Neuronal stem cell (in vitro differentiated cells): ENCODE measurements at regions not wholly inside any gene's neighbourhood (a gene's known extent, or its start where the extent isn't known, plus 50 kb on each side); places are given as distances from the start of the nearest gene placed in this dataset.

Experiments
- DNase-seq: peaks from one replicate; pipeline ENCODE4 v3.0.0-alpha.2; 2013; ENCODE audit warnings: low spot score
- H2AFZ ChIP-seq: one replicate; pipeline ENCODE4 v1.6.1; 2013; ENCODE audit warnings: mild to moderate bottlenecking, low read length, inconsistent platforms
- H2AK5ac ChIP-seq: 2 replicates; pipeline ENCODE4 v1.6.1; 2013; ENCODE audit warnings: low read depth, mild to moderate bottlenecking, inconsistent platforms, low read length, moderate library complexity, mixed read lengths
- H2BK120ac ChIP-seq: 2 replicates; pipeline ENCODE4 v1.6.1; 2013; ENCODE audit warnings: low read depth, mild to moderate bottlenecking, inconsistent platforms, low read length, moderate library complexity, mixed read lengths
- H2BK12ac ChIP-seq: one replicate; pipeline ENCODE4 v1.6.1; 2013; ENCODE audit warnings: low read length, inconsistent platforms
- H2BK15ac ChIP-seq: 2 replicates; pipeline ENCODE4 v1.6.1; 2013; ENCODE audit warnings: mild to moderate bottlenecking, low read length, inconsistent platforms, mixed read lengths
- H2BK5ac ChIP-seq: one replicate; pipeline ENCODE4 v1.6.1; 2013; ENCODE audit warnings: inconsistent platforms, mild to moderate bottlenecking, low read length, moderate library complexity
- H3K14ac ChIP-seq: one replicate; pipeline ENCODE4 v1.6.1; 2013; ENCODE audit warnings: low read length, inconsistent platforms
- H3K18ac ChIP-seq: 2 replicates; pipeline ENCODE4 v1.6.1; 2013; ENCODE audit warnings: low read length, inconsistent platforms
- H3K23ac ChIP-seq: 2 replicates; pipeline ENCODE4 v1.6.1; 2013; ENCODE audit warnings: low read depth, mild to moderate bottlenecking, mixed read lengths, low read length, inconsistent platforms; ENCODE audit not compliant: poor library complexity
- H3K27ac ChIP-seq: replicated peaks from 3 replicates; pipeline ENCODE4 v1.5.1; 2013; ENCODE audit warnings: low read length, inconsistent platforms
- H3K27me3 ChIP-seq, 3 experiments: 2 replicates each; pipeline ENCODE4 v1.6.1; 2013; ENCODE audit warnings: low read length in 3 of 3, mild to moderate bottlenecking in 2 of 3, inconsistent platforms in 1 of 3, low read depth in 1 of 3, mixed read lengths in 1 of 3, moderate library complexity in 1 of 3; ENCODE audit not compliant: control insufficient read depth in 3 of 3, insufficient read depth in 3 of 3
- H3K36me3 ChIP-seq, 2 donors: replicated peaks in 1 of 2; 2 replicates each; pipeline ENCODE4 v1.6.1; 2013; ENCODE audit warnings: low read length in 2 of 2; ENCODE audit not compliant: control insufficient read depth in 2 of 2, insufficient read depth in 2 of 2
- H3K4ac ChIP-seq: 2 replicates; pipeline ENCODE4 v1.6.1; 2013; ENCODE audit warnings: inconsistent platforms, mild to moderate bottlenecking, low read length, moderate library complexity
- H3K4me1 ChIP-seq, 2 donors: 1 replicate in 1 of 2; 2 replicates in 1 of 2; pipeline ENCODE4 v1.6.1; 2013; ENCODE audit warnings: low read length in 2 of 2, low read depth in 1 of 2; ENCODE audit not compliant: control insufficient read depth in 2 of 2, insufficient read depth in 1 of 2
- H3K4me2 ChIP-seq: one replicate; pipeline ENCODE4 v1.6.1; 2013; ENCODE audit warnings: mild to moderate bottlenecking, low read length, inconsistent platforms; ENCODE audit not compliant: insufficient read depth, poor library complexity, severe bottlenecking
- H3K4me3 ChIP-seq, 2 donors: 2 replicates each; pipeline ENCODE4 v1.5.1; 2013; ENCODE audit warnings: low read length in 2 of 2, mild to moderate bottlenecking in 2 of 2, inconsistent platforms in 1 of 2, moderate library complexity in 1 of 2
- H3K79me1 ChIP-seq: one replicate; pipeline ENCODE4 v1.6.1; 2013; ENCODE audit warnings: low read depth, mild to moderate bottlenecking, inconsistent platforms, low read length, moderate library complexity
- H3K9ac ChIP-seq: one replicate; pipeline ENCODE4 v1.6.1; 2013; ENCODE audit warnings: mild to moderate bottlenecking, low read depth, low read length, inconsistent platforms; ENCODE audit not compliant: poor library complexity
- H3K9me3 ChIP-seq, 2 donors: replicated peaks in 1 of 2; 2 replicates each; pipeline versions ENCODE3 to v1.6.1; 2013; ENCODE audit warnings: low read length in 2 of 2, mild to moderate bottlenecking in 2 of 2, inconsistent platforms in 1 of 2, low read depth in 1 of 2, mixed read lengths in 1 of 2, moderate library complexity in 1 of 2; ENCODE audit not compliant: control insufficient read depth in 2 of 2, insufficient read depth in 1 of 2
- H4K8ac ChIP-seq: one replicate; pipeline ENCODE4 v1.6.1; 2013; ENCODE audit warnings: low read depth, mild to moderate bottlenecking, inconsistent platforms, low read length, moderate library complexity
- H4K91ac ChIP-seq: one replicate; pipeline ENCODE4 v1.6.1; 2013; ENCODE audit warnings: low read length, low read depth, mild to moderate bottlenecking, inconsistent platforms; ENCODE audit not compliant: poor library complexity
- WGBS, 2 donors: extraction: QIAGEN DNeasy Blood & Tissue Kit; methylation state at CpG; one replicate each; pipeline ENCODE4 v1.1.7; 2013; ENCODE audit warnings: missing lambda C conversion rate in 2 of 2, mixed read lengths in 1 of 2; ENCODE audit not compliant: insufficient read length in 2 of 2, insufficient replicate concordance in 1 of 2; ENCODE audit errors: extremely low coverage in 2 of 2; 5-methylcytosine and 5-hydroxymethylcytosine counted together

- DNase-seq = no peak
- H4K91ac ChIP-seq = no peak overlapping the region
- H3K9me3 ChIP-seq = no peaks in the 10 kb centered on the region
- H4K8ac ChIP-seq = no peak overlapping the region
- no peaks in the 10 kb centered on the region for H3K36me3 ChIP-seq
- H3K9ac ChIP-seq = no peak overlapping the region
- no peak overlapping the region for H3K18ac ChIP-seq
- no peaks in the 10 kb centered on the region for H3K4me1 ChIP-seq
- H3K27me3 ChIP-seq = no peaks in the 10 kb centered on the region
- H2BK5ac ChIP-seq = no peak overlapping the region
- H3K4ac ChIP-seq = no peak overlapping the region
- no peak overlapping the region for H3K4me3 ChIP-seq
- H2BK120ac ChIP-seq = no peak overlapping the region
- no peak overlapping the region for H2AFZ ChIP-seq
- no CpG with 5 or more reads among the region's 2 CpGs for WGBS, 2 donors
- H2BK12ac ChIP-seq = no peak overlapping the region
- no peak overlapping the region for H3K27ac ChIP-seq
- no peak overlapping the region for H3K23ac ChIP-seq
- no peak overlapping the region for H2BK15ac ChIP-seq
- H3K79me1 ChIP-seq = no peaks in the 10 kb centered on the region
- H2AK5ac ChIP-seq = no peak overlapping the region
- no peak overlapping the region for H3K14ac ChIP-seq
- no peak overlapping the region for H3K4me2 ChIP-seq
These were observed 477.2 kb downstream of the ZEB2 start for GRCh38 chr2:144042751-144043150.

- no CpG with 5 or more reads among the region's 1 CpG for WGBS, 2 donors
- Histone ChIP-seq H3K27ac (no peak overlapping the region), H2AK5ac (no peak overlapping the region), H2AFZ (no peak overlapping the region), H3K4me1 (no peaks in the 10 kb centered on the region), H3K36me3 (no peaks in the 10 kb centered on the region), H3K4me3 (no peak overlapping the region), H3K18ac (no peak overlapping the region), H2BK120ac (no peak overlapping the region), H3K9ac (no peak overlapping the region), H4K8ac (no peak overlapping the region), H2BK15ac (no peak overlapping the region), H2BK5ac (no peak overlapping the region), H3K4ac (no peak overlapping the region), H4K91ac (no peak overlapping the region), H3K4me2 (no peak overlapping the region), H2BK12ac (no peak overlapping the region), H3K14ac (no peak overlapping the region), H3K9me3 (no peaks in the 10 kb centered on the region), H3K23ac (no peak overlapping the region), H3K79me1 (no peaks in the 10 kb centered on the region), H3K27me3 (no peaks in the 10 kb centered on the region)
- no peak for DNase-seq
These were observed 478.3 kb downstream of the ZEB2 start for GRCh38 chr2:144041612-144042011.

- no peak overlapping the region for H2BK12ac ChIP-seq
- no peak overlapping the region for H2AK5ac ChIP-seq
- H3K4me1 ChIP-seq = no peaks in the 10 kb centered on the region
- H3K9me3 ChIP-seq = no peaks in the 10 kb centered on the region
- H3K4me2 ChIP-seq = no peak overlapping the region
- H3K36me3 ChIP-seq = no peaks in the 10 kb centered on the region
- no peak overlapping the region for H2BK15ac ChIP-seq
- no peak overlapping the region for H3K14ac ChIP-seq
- H2BK5ac ChIP-seq = no peak overlapping the region
- no peak overlapping the region for H2AFZ ChIP-seq
- no peak overlapping the region for H3K4ac ChIP-seq
- H3K79me1 ChIP-seq = no peaks in the 10 kb centered on the region
- WGBS, 2 donors = no CpG with 5 or more reads among the region's 2 CpGs
- H3K27me3 ChIP-seq = no peaks in the 10 kb centered on the region
- no peak overlapping the region for H3K23ac ChIP-seq
- H3K18ac ChIP-seq = no peak overlapping the region
- H4K8ac ChIP-seq = no peak overlapping the region
- DNase-seq = no peak
- no peak overlapping the region for H3K4me3 ChIP-seq
- no peak overlapping the region for H4K91ac ChIP-seq
- no peak overlapping the region for H2BK120ac ChIP-seq
- H3K27ac ChIP-seq = no peak overlapping the region
- no peak overlapping the region for H3K9ac ChIP-seq
These were observed 479.1 kb downstream of the ZEB2 start for GRCh38 chr2:144040834-144041233.

DNA sequence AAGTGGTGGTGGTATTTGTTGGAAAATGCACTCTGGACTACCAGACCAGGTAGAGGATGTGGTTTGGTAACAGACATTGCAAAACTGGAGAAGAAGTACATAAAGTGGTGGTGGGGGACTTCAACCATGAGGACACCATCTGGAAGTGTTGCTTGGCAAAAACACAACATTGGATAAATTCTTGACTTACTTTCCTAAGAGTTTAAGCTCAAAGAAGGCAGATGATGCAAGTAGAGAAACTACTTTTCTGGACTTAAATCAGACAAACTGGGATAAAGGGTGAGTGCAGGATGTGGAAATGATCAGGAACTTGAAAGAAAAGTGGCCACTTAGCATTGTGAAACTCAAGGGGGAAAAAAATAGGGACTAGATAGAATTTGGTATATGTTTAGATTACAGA lies 487.4 kb downstream of the ZEB2 start:
- H3K27ac ChIP-seq = no peak overlapping the region
- no peak overlapping the region for H3K4ac ChIP-seq
- H3K18ac ChIP-seq = no peak overlapping the region
- no peak overlapping the region for H3K23ac ChIP-seq
- no peak overlapping the region for H3K9ac ChIP-seq
- no peak overlapping the region for H4K91ac ChIP-seq
- H2BK12ac ChIP-seq = no peak overlapping the region
- no peaks in the 10 kb centered on the region for H3K4me1 ChIP-seq
- H3K14ac ChIP-seq = no peak overlapping the region
- H3K4me3 ChIP-seq = no peak overlapping the region
- H3K9me3 ChIP-seq = no peaks in the 10 kb centered on the region
- no peaks in the 10 kb centered on the region for H3K27me3 ChIP-seq
- H2BK5ac ChIP-seq = no peak overlapping the region
- no peaks in the 10 kb centered on the region for H3K36me3 ChIP-seq
- no peak overlapping the region for H4K8ac ChIP-seq
- no peak overlapping the region for H2AK5ac ChIP-seq
- H2AFZ ChIP-seq = no peak overlapping the region
- H2BK15ac ChIP-seq = no peak overlapping the region
- no peaks in the 10 kb centered on the region for H3K79me1 ChIP-seq
- no peak overlapping the region for H3K4me2 ChIP-seq
- H2BK120ac ChIP-seq = no peak overlapping the region
- DNase-seq = no peak
